ENCODE measurements at regions not wholly inside any gene's neighbourhood (a gene's known extent, or its start where the extent isn't known, plus 50 kb on each side); places are given as distances from the start of the nearest gene placed in this dataset.

DNA sequence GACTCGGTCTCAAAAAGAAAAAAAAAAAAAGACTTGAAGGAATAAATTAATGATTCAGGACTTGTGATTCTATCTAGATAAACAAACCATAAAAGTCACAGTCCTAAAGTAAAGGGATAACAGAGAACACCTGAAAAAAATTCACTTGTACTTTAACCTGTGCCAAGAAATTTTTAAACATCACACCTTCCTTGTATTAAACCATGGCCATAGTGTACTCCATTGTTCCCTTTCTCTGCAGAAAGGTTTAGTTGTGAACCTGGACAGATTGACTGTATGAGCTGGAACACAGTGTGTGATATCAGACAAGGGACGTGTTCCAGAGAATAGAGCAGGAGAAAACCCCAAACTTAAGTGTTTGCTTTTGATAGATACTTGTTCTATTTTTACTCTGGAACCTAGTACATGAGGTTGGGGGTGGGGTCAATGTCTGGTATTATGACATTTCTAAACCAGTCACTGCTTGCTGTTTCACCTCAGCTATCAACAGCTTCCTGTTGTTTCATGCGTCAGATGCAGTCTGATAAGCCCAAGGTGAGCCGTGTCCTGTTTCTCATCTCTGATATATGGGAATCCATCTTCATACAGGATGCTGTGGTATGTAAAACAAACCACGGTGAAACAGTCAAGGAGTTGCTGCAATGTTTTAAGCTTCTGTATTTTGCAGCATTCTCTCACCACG is 62.5 kb upstream of the ITGA1 start:
- DNase-seq (ENCODE audit: low read depth in 2 of 2): peak in 1 of 2 donors; percentile 19

DNA sequence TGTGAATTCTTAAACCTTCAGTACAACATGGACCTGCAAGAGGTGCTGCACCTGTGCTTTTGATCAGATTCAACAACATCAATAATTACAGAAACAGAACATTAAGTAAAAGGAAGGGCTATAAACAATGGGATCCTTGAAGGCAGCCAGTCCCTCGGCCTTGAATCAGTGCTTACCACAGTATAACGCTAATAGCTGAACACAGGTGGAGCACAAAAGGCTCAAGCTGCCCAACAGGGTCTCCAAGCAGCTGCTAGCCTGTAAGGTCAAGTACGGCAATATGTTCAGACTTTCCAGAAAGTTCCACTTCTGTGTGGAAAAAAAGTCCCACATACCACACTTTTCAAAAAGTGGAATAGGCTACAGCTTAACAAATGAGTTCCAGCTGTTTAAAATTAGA is 61.9 kb upstream of the ITGA1 start:
- no peak for DNase-seq (ENCODE audit: low read depth in 2 of 2)

DNA sequence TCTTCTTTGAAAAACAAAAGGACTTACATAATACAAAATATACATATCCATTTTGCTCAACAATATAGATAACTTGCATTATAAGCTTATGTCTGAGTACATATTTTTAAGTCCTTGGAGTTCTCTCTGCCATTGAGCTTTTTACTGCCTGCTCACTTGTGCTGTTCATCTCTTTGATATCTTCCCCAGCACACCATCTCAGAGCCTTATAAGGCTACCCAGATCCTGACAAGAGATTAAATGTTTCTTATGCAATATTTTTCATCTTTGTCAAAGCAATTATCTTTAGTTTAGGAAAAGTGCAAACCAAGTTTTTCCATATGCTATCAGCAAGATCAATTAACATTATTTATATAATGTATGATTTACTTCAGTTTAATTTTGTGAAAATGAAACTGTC is 60.7 kb upstream of the ITGA1 start:
- DNase-seq (ENCODE audit: low read depth in 2 of 2): no peak

DNA sequence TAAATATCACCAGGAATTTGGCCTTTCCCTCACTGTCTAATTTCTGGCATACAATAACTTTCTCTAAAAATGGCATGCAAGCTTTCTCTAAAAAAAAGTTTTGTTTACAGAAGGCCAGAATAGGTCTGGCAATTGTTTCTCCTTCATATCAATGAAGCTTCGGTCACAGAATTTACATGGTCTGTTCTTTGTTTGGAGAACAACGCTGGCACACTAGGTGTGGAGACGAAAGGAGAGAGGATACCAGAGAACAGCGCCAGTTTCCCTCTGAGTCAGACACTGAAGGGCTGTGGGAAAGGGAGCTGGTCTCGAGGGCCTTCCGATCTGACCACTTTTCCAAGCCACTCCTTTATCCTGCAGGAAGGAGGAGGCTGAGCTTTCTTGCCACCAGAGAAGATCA is 60.1 kb upstream of the ITGA1 start:
- DNase-seq (ENCODE audit: low read depth in 2 of 2): no peak

DNA sequence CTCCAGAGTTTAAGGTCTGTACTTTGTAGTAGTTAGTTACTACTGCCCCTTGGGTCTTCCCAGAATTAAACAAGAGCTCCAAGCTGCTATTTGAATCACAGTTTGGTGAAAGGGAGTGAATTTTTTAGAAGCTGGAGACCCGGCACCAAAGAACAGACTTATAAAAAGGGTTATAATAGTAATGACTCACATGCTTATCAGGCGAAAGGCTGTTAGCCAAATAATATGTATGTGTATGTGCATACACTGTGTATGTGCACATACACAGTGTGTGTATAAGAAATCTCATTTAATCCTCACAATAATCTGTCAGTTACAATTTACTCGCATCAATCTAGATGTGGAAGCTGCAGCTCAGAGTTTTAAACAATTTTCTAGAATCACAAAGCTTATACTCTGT is 59.5 kb upstream of the ITGA1 start:
- no peak for DNase-seq (ENCODE audit: low read depth in 2 of 2)

DNA sequence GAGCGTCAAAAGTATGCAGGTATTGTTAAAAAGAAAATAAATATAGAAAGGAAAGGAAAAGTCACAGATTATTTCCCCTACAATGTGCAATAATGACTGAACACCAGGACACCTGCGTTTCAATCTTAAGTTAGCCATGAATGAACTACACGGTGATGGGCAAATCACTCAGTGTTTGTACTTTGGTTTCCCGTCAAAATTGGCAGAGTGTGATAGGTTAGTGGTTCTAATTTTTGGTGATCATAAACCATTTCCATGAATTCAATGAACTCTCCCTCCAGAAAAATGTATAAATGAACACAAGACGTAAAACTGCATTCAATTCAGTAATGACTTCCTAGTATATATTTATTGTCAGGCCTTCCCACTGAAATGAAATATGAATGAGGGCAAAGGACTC is 59.0 kb upstream of the ITGA1 start:
- no peak for DNase-seq (ENCODE audit: low read depth in 2 of 2)

DNA sequence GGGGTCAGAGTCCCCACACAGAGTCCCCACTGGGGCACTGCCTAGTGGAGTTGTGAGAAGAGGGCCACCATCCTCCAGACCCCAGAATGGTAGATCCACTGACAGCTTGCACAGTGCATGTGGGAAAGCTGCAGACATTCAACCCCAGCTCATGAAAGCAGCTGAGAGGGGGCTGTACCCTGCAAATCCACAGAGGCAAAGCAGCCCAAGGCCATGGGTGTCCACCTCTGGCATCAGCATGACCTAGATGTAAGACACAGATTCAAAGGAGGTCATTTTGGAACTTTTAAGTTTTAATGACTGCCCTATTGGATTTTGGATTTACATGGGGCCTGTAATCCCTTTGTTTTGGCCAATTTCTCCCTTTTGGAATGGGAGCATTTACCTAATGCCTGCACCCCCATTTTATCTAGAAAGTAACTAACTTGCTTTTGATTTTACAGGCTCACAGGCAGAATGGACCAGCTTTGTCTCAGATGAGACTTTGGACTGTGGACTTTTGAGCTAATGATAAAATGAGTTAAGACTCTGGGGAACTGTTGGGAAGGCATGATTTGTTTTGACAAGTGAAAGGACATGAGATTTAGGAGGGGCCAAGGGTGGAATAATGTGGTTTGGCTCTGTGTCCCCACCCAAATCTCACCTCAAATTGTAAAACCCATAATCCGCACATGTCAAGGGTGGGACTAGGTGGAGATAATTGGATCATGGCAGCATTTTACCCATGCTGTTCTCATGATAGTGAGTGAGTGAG is 56.3 kb upstream of the ITGA1 start:
- DNase-seq (ENCODE audit: low read depth in 2 of 2): no peak

DNA sequence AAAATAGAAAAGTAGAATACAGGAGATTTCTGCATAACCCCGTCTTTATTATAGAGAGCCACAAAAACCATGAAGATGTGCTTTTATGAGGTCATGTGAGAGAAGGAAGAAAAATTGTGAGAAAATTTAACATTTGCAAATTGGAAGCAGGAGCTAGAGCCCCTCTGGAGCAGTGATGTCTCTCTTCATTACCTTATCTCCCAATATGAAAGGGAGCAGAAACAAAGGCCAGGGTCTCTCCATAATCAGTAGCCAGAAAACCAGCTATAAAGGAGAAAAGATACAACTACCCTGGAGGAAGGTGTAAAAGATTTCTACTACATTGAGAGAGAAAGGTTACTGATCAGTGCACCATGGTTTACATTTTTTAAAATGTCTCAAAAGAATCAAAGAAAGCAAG is 53.2 kb upstream of the ITGA1 start:
- no peak for DNase-seq (ENCODE audit: low read depth in 2 of 2)

DNA sequence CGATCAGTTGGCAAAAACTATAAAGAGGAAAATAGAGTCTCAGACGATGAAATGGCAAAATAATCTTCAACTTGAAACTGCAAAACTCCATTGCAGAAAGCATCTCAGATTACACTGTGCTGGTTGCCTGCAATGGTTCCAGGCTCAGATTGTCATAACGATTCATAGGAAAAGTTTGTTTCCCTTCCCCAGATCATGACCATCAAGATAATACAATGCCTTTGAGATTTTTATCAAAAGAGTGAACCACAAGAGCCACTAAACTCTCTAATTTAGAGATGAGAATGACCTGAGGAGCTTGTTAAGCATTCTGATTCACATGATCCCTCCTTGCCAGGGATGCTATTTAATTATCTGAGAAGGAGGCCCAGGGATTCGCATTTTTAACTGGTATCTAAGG is 52.6 kb upstream of the ITGA1 start:
- DNase-seq (ENCODE audit: low read depth in 2 of 2): no peak

Data from stimulated activated CD8-positive, alpha-beta memory T cell treated with anti-CD3 and anti-CD28 coated beads, Interleukin-7, amount 100 ng/mL, for 1 hour (primary cell).